ENCODE measurements at regions not wholly inside any gene's neighbourhood (a gene's known extent, or its start where the extent isn't known, plus 50 kb on each side); places are given as distances from the start of the nearest gene placed in this dataset.

DNA sequence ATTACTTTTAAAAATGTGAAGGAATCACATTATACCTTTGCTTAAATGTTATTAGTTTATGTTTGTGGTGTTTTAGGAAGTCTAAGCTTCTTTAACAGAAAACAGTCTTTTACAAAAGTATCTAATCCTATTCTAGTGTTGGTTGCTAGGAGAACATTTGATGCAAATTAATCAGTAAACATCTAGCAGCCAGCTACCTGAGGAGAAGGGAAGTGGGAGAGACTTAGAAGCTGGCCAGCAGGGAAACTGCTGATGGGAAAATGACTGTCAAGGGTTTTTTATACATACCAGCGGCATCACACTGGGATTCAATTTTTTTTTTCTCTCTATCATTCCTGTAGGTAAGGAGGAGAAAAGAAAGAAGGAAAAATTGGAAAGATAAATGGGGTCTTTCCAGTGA lies 686.0 kb upstream of the MMS22L start:
- TF ChIP-seq, protein P1, sequence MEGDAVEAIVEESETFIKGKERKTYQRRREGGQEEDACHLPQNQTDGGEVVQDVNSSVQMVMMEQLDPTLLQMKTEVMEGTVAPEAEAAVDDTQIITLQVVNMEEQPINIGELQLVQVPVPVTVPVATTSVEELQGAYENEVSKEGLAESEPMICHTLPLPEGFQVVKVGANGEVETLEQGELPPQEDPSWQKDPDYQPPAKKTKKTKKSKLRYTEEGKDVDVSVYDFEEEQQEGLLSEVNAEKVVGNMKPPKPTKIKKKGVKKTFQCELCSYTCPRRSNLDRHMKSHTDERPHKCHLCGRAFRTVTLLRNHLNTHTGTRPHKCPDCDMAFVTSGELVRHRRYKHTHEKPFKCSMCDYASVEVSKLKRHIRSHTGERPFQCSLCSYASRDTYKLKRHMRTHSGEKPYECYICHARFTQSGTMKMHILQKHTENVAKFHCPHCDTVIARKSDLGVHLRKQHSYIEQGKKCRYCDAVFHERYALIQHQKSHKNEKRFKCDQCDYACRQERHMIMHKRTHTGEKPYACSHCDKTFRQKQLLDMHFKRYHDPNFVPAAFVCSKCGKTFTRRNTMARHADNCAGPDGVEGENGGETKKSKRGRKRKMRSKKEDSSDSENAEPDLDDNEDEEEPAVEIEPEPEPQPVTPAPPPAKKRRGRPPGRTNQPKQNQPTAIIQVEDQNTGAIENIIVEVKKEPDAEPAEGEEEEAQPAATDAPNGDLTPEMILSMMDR (IDR thresholded peaks at IDR 0.05; ENCODE audit: insufficient read depth, low read length), result no peak
- TF ChIP-seq GABPA (IDR thresholded peaks at IDR 0.05; ENCODE audit: low read depth) (no peak), POLR2AphosphoS5 (IDR thresholded peaks at IDR 0.05; ENCODE audit: low read depth) (no peak)

Measured in HL-60 (cell line).